GM12873 (cell line): ENCODE measurements at regions not wholly inside any gene's neighbourhood (a gene's known extent, or its start where the extent isn't known, plus 50 kb on each side); places are given as distances from the start of the nearest gene placed in this dataset.

Source experiments
- CTCF ChIP-seq: IDR thresholded peaks from 2 replicates; pipeline ENCODE4 v1.5.1; 2012; ENCODE audit warnings: low read depth, mild to moderate bottlenecking, moderate library complexity, low read length, control low read depth; ENCODE audit not compliant: insufficient read depth; ENCODE audit errors: missing control alignments

- no peak for TF ChIP-seq CTCF
Observed at GRCh38 chr2:8437228-8437948, 244.5 kb upstream of the ID2 start.

- TF ChIP-seq CTCF = no peak
Observed at GRCh38 chr2:8437949-8438400, 243.9 kb upstream of the ID2 start.

- TF ChIP-seq CTCF = no peak
Observed at GRCh38 chr2:8438476-8438875, 243.4 kb upstream of the ID2 start.

- TF ChIP-seq CTCF = no peak
Observed at GRCh38 chr2:8438996-8439395, 242.9 kb upstream of the ID2 start.

GRCh38 chr2:8440029-8440778 is 241.7 kb upstream of the ID2 start:
- TF ChIP-seq CTCF = no peak

- no peak for TF ChIP-seq CTCF
Observed at GRCh38 chr2:8441371-8441770, 240.5 kb upstream of the ID2 start.

GRCh38 chr2:8441986-8442385 is 239.9 kb upstream of the ID2 start:
- no peak for TF ChIP-seq CTCF
